ENCODE measurements at regions not wholly inside any gene's neighbourhood (a gene's known extent, or its start where the extent isn't known, plus 50 kb on each side); places are given as distances from the start of the nearest gene placed in this dataset.

DNA sequence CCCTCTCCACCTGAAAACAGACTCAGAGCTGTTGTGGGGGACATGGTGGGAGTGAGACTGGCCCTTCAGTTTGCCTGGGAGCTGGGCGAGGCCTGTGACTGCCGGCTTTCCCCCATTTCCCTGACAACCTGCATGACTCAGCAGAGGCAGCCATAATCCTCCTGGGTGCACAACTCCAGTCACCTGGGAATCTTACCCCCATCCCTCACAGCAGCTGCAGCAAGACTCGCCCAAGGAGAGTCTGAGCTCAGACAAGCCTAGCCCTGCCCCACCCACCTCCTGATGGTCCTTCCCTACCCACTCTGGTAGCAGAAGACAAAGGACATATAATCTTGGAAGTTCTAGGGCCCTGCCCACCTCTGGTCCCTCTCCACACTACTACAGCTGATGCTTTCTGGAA is 207.3 kb upstream of the ARID2 start:
- TF ChIP-seq, protein P1, sequence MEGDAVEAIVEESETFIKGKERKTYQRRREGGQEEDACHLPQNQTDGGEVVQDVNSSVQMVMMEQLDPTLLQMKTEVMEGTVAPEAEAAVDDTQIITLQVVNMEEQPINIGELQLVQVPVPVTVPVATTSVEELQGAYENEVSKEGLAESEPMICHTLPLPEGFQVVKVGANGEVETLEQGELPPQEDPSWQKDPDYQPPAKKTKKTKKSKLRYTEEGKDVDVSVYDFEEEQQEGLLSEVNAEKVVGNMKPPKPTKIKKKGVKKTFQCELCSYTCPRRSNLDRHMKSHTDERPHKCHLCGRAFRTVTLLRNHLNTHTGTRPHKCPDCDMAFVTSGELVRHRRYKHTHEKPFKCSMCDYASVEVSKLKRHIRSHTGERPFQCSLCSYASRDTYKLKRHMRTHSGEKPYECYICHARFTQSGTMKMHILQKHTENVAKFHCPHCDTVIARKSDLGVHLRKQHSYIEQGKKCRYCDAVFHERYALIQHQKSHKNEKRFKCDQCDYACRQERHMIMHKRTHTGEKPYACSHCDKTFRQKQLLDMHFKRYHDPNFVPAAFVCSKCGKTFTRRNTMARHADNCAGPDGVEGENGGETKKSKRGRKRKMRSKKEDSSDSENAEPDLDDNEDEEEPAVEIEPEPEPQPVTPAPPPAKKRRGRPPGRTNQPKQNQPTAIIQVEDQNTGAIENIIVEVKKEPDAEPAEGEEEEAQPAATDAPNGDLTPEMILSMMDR (IDR thresholded peaks at IDR 0.05) = no peak
- no peak for TF ChIP-seq POLR2A (IDR thresholded peaks at IDR 0.05)
